Natural killer cell (primary cell): ENCODE measurements at regions not wholly inside any gene's neighbourhood (a gene's known extent, or its start where the extent isn't known, plus 50 kb on each side); places are given as distances from the start of the nearest gene placed in this dataset.

Experiments used
- ATAC-seq, 3 donors: fragments of 150-1000 bp in 2 of 3; fragments of 200-7000 bp in 1 of 3; cut with Tn5 transposase; 1 replicate in 1 of 3; 2 replicates in 2 of 3; pipeline ENCODE4 v1.10.0; 2021; ENCODE audit warnings: mild to moderate bottlenecking in 2 of 3, moderate library complexity in 2 of 3
- DNase-seq, 2 donors: peaks; one replicate each; pipeline versions ENCODE4 v3.0.0 to v3.0.0-alpha.2; 2013 to 2021; ENCODE audit warnings: mixed read lengths in 1 of 2
- H3K27ac ChIP-seq: one replicate; pipeline ENCODE4 v1.5.1; 2013; ENCODE audit warnings: mild to moderate bottlenecking, low read length
- H3K27me3 ChIP-seq: one replicate; pipeline ENCODE4 v1.6.1; 2013; ENCODE audit warnings: low read length; ENCODE audit not compliant: control insufficient read depth, insufficient read depth
- H3K36me3 ChIP-seq: one replicate; pipeline ENCODE4 v1.6.1; 2013; ENCODE audit warnings: low read length; ENCODE audit not compliant: control insufficient read depth, insufficient read depth
- H3K4me1 ChIP-seq: one replicate; pipeline ENCODE4 v1.6.1; 2013; ENCODE audit warnings: low read length; ENCODE audit not compliant: control insufficient read depth, insufficient read depth
- H3K4me3 ChIP-seq: one replicate; pipeline ENCODE4 v1.5.1; 2013; ENCODE audit warnings: low read length
- H3K9me3 ChIP-seq: one replicate; pipeline ENCODE4 v1.6.1; 2013; ENCODE audit warnings: low read length; ENCODE audit not compliant: control insufficient read depth, insufficient read depth
- H3K27ac Mint-ChIP-seq, 2 donors: one replicate each; pipeline ENCODE4 v1.8.0; 2022; ENCODE audit warnings: mild to moderate bottlenecking in 2 of 2, mixed read lengths in 2 of 2, moderate library complexity in 1 of 2
- H3K27me3 Mint-ChIP-seq, 2 donors: one replicate each; pipeline ENCODE4 v1.8.0; 2022; ENCODE audit warnings: low read depth in 2 of 2, mixed read lengths in 2 of 2
- H3K36me3 Mint-ChIP-seq: one replicate; pipeline ENCODE4 v1.8.0; 2022; ENCODE audit warnings: mixed read lengths
- H3K4me1 Mint-ChIP-seq, 2 donors: one replicate each; pipeline ENCODE4 v1.8.0; 2022; ENCODE audit warnings: mixed read lengths in 2 of 2
- H3K4me3 Mint-ChIP-seq: one replicate; pipeline ENCODE4 v1.8.0; 2022; ENCODE audit warnings: mild to moderate bottlenecking, moderate library complexity, mixed read lengths
- H3K9me3 Mint-ChIP-seq, 2 donors: one replicate each; pipeline ENCODE4 v1.8.0; 2022; ENCODE audit warnings: mixed read lengths in 2 of 2
- WGBS: methylation state at CpG from one replicate; pipeline ENCODE4 v1.1.7; 2013; ENCODE audit warnings: missing lambda C conversion rate; ENCODE audit not compliant: insufficient coverage; 5-methylcytosine and 5-hydroxymethylcytosine counted together
- intact Hi-C: fragments of 100-400 bp; cut with micrococcal nuclease; formaldehyde crosslinking; loops from one replicate; pipeline ENCODE4 v1.14.2; 2022
- TF ChIP-seq, protein P1 (sequence below): fragments of 200-600 bp; IDR thresholded peaks from one replicate; pipeline ENCODE4 v1.8.0; 2022; ENCODE audit warnings: antibody characterized with exemption

DNA sequence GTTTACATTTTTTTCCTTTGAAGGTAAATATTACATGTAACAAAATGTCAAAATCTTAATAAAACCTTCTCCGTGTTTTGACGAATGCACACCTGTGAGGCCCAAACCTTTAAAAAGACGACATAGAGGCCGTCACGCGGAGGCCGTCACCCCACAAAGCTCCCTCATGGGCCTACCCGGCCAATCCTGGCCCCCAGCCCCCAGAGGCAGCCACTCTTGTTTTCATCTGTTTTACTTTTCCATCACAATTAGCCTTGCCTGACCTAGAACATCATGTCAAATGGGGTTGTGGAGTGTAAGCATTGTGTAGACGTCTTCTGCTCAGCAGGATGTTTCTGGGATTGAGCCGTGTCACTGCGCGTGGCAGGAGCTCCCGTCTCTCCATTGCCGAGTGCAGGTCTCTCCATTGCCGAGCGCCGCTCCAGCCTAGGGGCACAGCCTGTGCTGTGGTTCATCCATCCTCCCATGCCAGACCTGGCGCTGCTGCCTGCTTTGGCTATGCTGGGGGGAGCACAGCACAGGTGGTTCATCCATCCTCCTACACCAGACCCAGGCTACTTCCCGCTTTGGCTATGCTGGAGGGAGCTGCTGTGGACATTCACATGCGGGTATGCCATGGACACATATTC, 52.2 kb upstream of the IRX4 start:
- Histone ChIP-seq H3K36me3 (no peaks in the 10 kb centered on the region), H3K9me3 (no peaks in the 10 kb centered on the region), H3K27ac (no peak overlapping the region), H3K4me1 (no peaks in the 10 kb centered on the region), H3K27me3 (peaks cover 10% of the 10 kb centered on the region), H3K4me3 (no peak overlapping the region)
- intact Hi-C loops = no loop called here
- Mint-ChIP-seq H3K27ac (no peak overlapping the region), H3K27me3 (peaks cover 16 to 25% of the 10 kb centered on the region in 2 donors), H3K36me3 (no peaks in the 10 kb centered on the region), H3K4me3 (no peak overlapping the region), H3K4me1 (no peaks in the 10 kb centered on the region), H3K9me3 (no peaks in the 10 kb centered on the region)
- 86% methylated on average over 20 of the region's 20 CpGs for WGBS
- DNase-seq (no peak), ATAC-seq (no peak)
- TF ChIP-seq, protein P1, sequence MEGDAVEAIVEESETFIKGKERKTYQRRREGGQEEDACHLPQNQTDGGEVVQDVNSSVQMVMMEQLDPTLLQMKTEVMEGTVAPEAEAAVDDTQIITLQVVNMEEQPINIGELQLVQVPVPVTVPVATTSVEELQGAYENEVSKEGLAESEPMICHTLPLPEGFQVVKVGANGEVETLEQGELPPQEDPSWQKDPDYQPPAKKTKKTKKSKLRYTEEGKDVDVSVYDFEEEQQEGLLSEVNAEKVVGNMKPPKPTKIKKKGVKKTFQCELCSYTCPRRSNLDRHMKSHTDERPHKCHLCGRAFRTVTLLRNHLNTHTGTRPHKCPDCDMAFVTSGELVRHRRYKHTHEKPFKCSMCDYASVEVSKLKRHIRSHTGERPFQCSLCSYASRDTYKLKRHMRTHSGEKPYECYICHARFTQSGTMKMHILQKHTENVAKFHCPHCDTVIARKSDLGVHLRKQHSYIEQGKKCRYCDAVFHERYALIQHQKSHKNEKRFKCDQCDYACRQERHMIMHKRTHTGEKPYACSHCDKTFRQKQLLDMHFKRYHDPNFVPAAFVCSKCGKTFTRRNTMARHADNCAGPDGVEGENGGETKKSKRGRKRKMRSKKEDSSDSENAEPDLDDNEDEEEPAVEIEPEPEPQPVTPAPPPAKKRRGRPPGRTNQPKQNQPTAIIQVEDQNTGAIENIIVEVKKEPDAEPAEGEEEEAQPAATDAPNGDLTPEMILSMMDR = no peak

DNA sequence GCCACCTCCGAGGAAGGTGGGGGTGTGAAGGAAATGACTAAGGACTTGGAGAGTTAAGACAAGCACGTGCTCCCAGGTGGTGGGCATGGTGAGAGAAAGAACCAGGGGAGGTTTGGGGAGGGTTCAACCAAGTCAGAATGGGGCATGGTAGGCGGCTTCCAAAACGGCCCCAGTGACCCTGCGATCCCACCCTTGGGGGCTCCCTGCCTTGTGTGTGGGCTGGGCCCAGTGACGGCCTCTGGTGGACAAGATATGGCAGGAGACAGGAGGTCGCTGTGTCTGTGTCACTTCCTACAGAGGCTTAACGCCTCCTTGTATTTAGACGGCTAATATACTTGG, 51.3 kb upstream of the IRX4 start:
- Histone ChIP-seq H3K9me3 (no peaks in the 10 kb centered on the region), H3K4me3 (no peak overlapping the region), H3K36me3 (no peaks in the 10 kb centered on the region), H3K27me3 (peaks cover 15% of the 10 kb centered on the region), H3K4me1 (no peaks in the 10 kb centered on the region), H3K27ac (no peak overlapping the region)
- TF ChIP-seq, protein P1 = no peak
- ATAC-seq (no peak), DNase-seq (no peak)
- Mint-ChIP-seq H3K27me3 (peaks cover 16 to 25% of the 10 kb centered on the region in 2 donors), H3K4me1 (no peaks in the 10 kb centered on the region), H3K27ac (no peak overlapping the region), H3K9me3 (no peaks in the 10 kb centered on the region), H3K36me3 (no peaks in the 10 kb centered on the region), H3K4me3 (no peak overlapping the region)
- WGBS = 86% methylated on average over 9 of the region's 9 CpGs
- intact Hi-C loops = no loop called here

DNA sequence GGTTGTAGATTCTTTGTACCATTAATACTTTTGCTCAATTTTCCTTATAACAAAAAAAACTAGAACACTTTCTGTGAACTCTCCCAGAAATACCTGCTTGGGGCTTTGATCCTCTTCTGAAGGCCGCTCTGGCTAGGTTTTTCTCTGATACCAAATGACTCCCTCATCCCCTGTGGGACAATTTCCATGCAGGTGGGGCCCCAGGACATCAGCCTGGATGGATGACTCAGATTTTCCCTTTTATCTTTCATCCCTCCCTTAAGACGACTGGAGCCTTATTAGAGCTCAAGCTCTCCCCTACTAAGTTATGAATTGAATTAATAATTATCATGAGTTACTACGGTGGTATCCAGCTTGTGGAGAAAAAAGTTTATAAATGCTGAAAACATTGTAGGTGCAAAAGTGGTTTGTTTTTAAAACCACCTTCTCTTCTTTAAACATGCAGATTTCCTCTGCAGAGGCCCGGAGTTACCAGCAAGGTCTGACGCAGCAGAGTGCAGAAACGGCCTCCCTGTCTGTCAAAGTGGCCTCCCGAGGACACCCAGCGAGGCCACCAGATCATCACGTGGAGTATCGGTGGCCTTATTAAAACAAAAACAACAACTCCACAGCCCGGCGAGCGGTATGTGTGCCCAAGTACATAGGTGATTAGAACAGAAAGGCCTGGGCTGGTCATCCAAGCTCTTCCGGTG, 50.8 kb upstream of the IRX4 start:
- intact Hi-C loops = no loop called here
- no peaks in the 10 kb centered on the region for H3K9me3 ChIP-seq
- no peaks in the 10 kb centered on the region for H3K36me3 ChIP-seq
- H3K9me3 Mint-ChIP-seq = no peaks in the 10 kb centered on the region
- H3K27me3 Mint-ChIP-seq = peaks cover 16 to 25% of the 10 kb centered on the region in 2 donors
- H3K4me3 ChIP-seq = no peak overlapping the region
- H3K27me3 ChIP-seq = peaks cover 15% of the 10 kb centered on the region
- no peak overlapping the region for H3K4me3 Mint-ChIP-seq
- ATAC-seq (no peak), DNase-seq (no peak)
- WGBS = 93% methylated on average over 12 of the region's 14 CpGs
- no peaks in the 10 kb centered on the region for H3K4me1 ChIP-seq
- no peak overlapping the region for H3K27ac Mint-ChIP-seq
- H3K4me1 Mint-ChIP-seq = no peaks in the 10 kb centered on the region
- TF ChIP-seq, protein P1 = no peak
- H3K27ac ChIP-seq = no peak overlapping the region
- no peaks in the 10 kb centered on the region for H3K36me3 Mint-ChIP-seq
